ENCODE measurements at regions not wholly inside any gene's neighbourhood (a gene's known extent, or its start where the extent isn't known, plus 50 kb on each side); places are given as distances from the start of the nearest gene placed in this dataset.

GRCh38 chr18:78458356-78458755 lies 521.3 kb upstream of the SALL3 start:
- Histone ChIP-seq H3K4me2 (ENCODE audit: unreplicated experiment) (no peak overlapping the region), H3K9me3 (ENCODE audit: low read depth) (no peaks in the 10 kb centered on the region), H3K79me2 (ENCODE audit: insufficient read depth) (no peaks in the 10 kb centered on the region), H3F3A (ENCODE audit: insufficient read depth) (no peaks in the 10 kb centered on the region), H2AFZ (no peak overlapping the region), H3K4me3 (no peak overlapping the region), H4K20me1 (ENCODE audit: insufficient read depth) (no peaks in the 10 kb centered on the region), H3K27me3 (replicated peaks; ENCODE audit: insufficient read depth) (no peaks in the 10 kb centered on the region), H3K27ac (no peak overlapping the region), H3K36me3 (ENCODE audit: low read depth) (no peaks in the 10 kb centered on the region), H3K4me1 (ENCODE audit: insufficient read depth) (no peaks in the 10 kb centered on the region), H3K9me2 (ENCODE audit: insufficient read depth) (no peaks in the 10 kb centered on the region), H3K9ac (no peak overlapping the region)
- TF ChIP-seq EZH2 (IDR thresholded peaks at IDR 0.05; ENCODE audit: insufficient read depth, poor library complexity, severe bottlenecking) = no peak
- TF ChIP-seq EZH2phosphoT487 (IDR thresholded peaks at IDR 0.05; ENCODE audit: insufficient read depth, low read depth) = no peak
- 11 to 20% methylated on average over 4 of the region's 4 CpGs for WGBS, 2 experiments (ENCODE audit: low coverage in 1 of 2, low lambda C conversion rate in 2 of 2, missing lambda C conversion rate in 2 of 2)
- no peak for DNase-seq
- in situ Hi-C loops (cut with MboI) = no loop called here

DNA sequence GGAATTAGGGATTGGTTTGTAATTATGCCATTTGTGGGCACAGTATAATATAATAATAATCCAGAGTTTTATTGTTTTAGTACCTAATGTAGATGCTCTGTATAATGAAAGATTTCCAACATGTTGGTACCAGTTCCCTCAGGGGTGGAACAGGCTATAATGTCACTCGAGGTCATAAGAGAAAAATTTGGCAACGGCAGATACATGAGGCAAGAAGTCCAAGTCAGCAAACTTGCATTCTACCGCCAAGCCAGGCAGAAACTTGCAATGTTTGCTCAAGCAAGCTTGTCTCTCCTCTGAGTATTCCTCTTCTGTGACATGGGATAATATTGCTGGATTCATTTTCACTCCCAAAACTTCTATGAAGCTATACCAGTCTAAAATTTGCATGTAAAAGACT lies 520.0 kb upstream of the SALL3 start:
- H3K4me2 ChIP-seq (ENCODE audit: unreplicated experiment) = no peak overlapping the region
- no peak overlapping the region for H3K27ac ChIP-seq
- no peaks in the 10 kb centered on the region for H3K36me3 ChIP-seq (ENCODE audit: low read depth)
- H3K27me3 ChIP-seq (replicated peaks; ENCODE audit: insufficient read depth) = no peaks in the 10 kb centered on the region
- 12 to 15% methylated on average over 3 of the region's 3 CpGs for WGBS, 2 experiments (ENCODE audit: low coverage in 1 of 2, low lambda C conversion rate in 2 of 2, missing lambda C conversion rate in 2 of 2)
- H3K4me3 ChIP-seq = no peak overlapping the region
- no peaks in the 10 kb centered on the region for H3K9me3 ChIP-seq (ENCODE audit: low read depth)
- no peak for TF ChIP-seq EZH2 (IDR thresholded peaks at IDR 0.05; ENCODE audit: insufficient read depth, poor library complexity, severe bottlenecking)
- no peak for TF ChIP-seq EZH2phosphoT487 (IDR thresholded peaks at IDR 0.05; ENCODE audit: insufficient read depth, low read depth)
- H3K9me2 ChIP-seq (ENCODE audit: insufficient read depth) = no peaks in the 10 kb centered on the region
- H3F3A ChIP-seq (ENCODE audit: insufficient read depth) = no peaks in the 10 kb centered on the region
- no peak for DNase-seq
- no peaks in the 10 kb centered on the region for H3K4me1 ChIP-seq (ENCODE audit: insufficient read depth)
- H3K9ac ChIP-seq = no peak overlapping the region
- H2AFZ ChIP-seq = no peak overlapping the region
- in situ Hi-C loops (cut with MboI) = no loop called here
- no peaks in the 10 kb centered on the region for H3K79me2 ChIP-seq (ENCODE audit: insufficient read depth)
- H4K20me1 ChIP-seq (ENCODE audit: insufficient read depth) = no peaks in the 10 kb centered on the region

DNA sequence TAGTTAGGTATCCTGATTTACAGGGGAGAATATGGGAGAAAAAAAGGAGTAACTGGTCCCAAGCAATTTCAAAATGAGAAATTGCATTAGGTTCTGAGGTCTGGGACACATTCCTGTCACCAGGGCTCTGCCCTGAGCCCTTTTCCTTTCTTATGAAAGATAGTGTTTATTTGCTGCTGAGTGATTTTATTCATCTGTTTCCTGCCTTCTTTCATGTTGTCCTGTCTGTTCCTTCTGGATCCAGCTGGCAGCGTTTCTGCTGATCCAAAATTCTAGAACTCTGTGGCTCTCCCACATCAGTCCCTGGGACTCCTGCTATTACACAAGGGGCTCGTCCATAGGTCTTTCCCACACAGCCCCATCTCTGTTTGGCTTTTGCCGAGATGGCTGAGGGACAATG lies 519.1 kb upstream of the SALL3 start:
- H3K4me1 ChIP-seq (ENCODE audit: insufficient read depth) = no peaks in the 10 kb centered on the region
- TF ChIP-seq EZH2 (IDR thresholded peaks at IDR 0.05; ENCODE audit: insufficient read depth, poor library complexity, severe bottlenecking) = no peak
- TF ChIP-seq EZH2phosphoT487 (IDR thresholded peaks at IDR 0.05; ENCODE audit: insufficient read depth, low read depth) = no peak
- H3K27me3 ChIP-seq (replicated peaks; ENCODE audit: insufficient read depth) = no peaks in the 10 kb centered on the region
- no peak for DNase-seq
- H3K4me2 ChIP-seq (ENCODE audit: unreplicated experiment) = no peak overlapping the region
- no peaks in the 10 kb centered on the region for H4K20me1 ChIP-seq (ENCODE audit: insufficient read depth)
- no peaks in the 10 kb centered on the region for H3K36me3 ChIP-seq (ENCODE audit: low read depth)
- no peaks in the 10 kb centered on the region for H3K9me3 ChIP-seq (ENCODE audit: low read depth)
- no peak overlapping the region for H3K27ac ChIP-seq
- in situ Hi-C loops (cut with MboI) = no loop called here
- H3K9me2 ChIP-seq (ENCODE audit: insufficient read depth) = no peaks in the 10 kb centered on the region
- H3K4me3 ChIP-seq = no peak overlapping the region
- H3K9ac ChIP-seq = no peak overlapping the region
- H3K79me2 ChIP-seq (ENCODE audit: insufficient read depth) = no peaks in the 10 kb centered on the region
- 0 to 4% methylated on average over 3 of the region's 3 CpGs for WGBS, 2 experiments (ENCODE audit: low coverage in 1 of 2, low lambda C conversion rate in 2 of 2, missing lambda C conversion rate in 2 of 2)
- no peak overlapping the region for H2AFZ ChIP-seq
- H3F3A ChIP-seq (ENCODE audit: insufficient read depth) = no peaks in the 10 kb centered on the region

DNA sequence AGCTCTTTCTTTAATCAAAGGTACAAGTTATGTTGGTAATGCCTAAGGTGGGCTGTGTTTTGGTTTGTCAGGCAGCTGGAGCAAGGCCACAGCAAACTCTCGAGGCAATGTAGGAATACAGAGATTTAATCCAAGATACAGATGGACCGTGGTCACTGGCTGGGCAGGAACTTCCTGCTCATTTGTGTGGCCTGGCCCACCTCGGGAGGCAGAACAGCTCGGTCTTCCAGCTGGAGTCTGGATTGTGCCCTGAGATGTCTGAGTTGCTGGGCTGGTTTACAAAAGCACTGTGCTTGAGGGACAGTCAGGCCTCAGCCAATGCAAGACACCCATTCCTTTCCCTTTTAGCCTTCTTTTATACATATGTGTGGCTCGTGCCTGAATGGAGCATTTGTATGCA lies 506.1 kb upstream of the SALL3 start:
- no peaks in the 10 kb centered on the region for H3K79me2 ChIP-seq (ENCODE audit: insufficient read depth)

DNA sequence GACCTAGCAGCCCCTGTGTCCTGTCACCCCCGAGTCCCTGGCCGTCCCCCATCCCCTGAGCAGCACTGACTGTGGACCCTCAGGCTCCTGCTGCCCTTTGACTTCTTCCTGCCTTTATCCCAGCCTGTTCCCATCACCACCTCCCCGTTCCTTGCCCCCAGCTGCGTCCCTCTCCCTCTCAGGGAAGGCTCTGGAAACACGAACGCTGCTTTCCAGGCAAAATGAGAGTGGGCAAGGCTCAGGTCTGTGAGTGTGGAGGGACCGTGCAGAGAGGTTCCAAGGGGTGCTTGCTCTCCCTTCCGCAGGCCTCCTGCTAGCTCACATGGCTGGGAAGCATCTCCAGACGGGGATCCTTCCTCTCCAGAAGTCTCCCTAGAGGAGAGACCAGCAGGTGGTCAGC lies 501.8 kb upstream of the SALL3 start:
- no peak overlapping the region for H3K27ac ChIP-seq
- no peaks in the 10 kb centered on the region for H3K9me2 ChIP-seq (ENCODE audit: insufficient read depth)
- no peaks in the 10 kb centered on the region for H4K20me1 ChIP-seq (ENCODE audit: insufficient read depth)
- no peaks in the 10 kb centered on the region for H3K36me3 ChIP-seq (ENCODE audit: low read depth)
- H3K4me2 ChIP-seq (ENCODE audit: unreplicated experiment) = no peak overlapping the region
- H3K4me3 ChIP-seq = no peak overlapping the region
- WGBS, 2 experiments (ENCODE audit: low coverage in 1 of 2, low lambda C conversion rate in 2 of 2, missing lambda C conversion rate in 2 of 2) = 9 to 15% methylated on average over 8 to 9 of the region's 9 CpGs
- no peaks in the 10 kb centered on the region for H3K79me2 ChIP-seq (ENCODE audit: insufficient read depth)
- in situ Hi-C loops (cut with MboI) = no loop called here
- no peaks in the 10 kb centered on the region for H3K27me3 ChIP-seq (replicated peaks; ENCODE audit: insufficient read depth)
- H3K9ac ChIP-seq = no peak overlapping the region
- H2AFZ ChIP-seq = no peak overlapping the region
- H3K4me1 ChIP-seq (ENCODE audit: insufficient read depth) = no peaks in the 10 kb centered on the region
- TF ChIP-seq EZH2 (IDR thresholded peaks at IDR 0.05; ENCODE audit: insufficient read depth, poor library complexity, severe bottlenecking) = no peak
- TF ChIP-seq EZH2phosphoT487 (IDR thresholded peaks at IDR 0.05; ENCODE audit: insufficient read depth, low read depth) = no peak
- no peaks in the 10 kb centered on the region for H3F3A ChIP-seq (ENCODE audit: insufficient read depth)
- no peak for DNase-seq
- no peaks in the 10 kb centered on the region for H3K9me3 ChIP-seq (ENCODE audit: low read depth)

More for the DNA sequence above, 506.1 kb upstream of the SALL3 start:
- TF ChIP-seq EZH2phosphoT487 (IDR thresholded peaks at IDR 0.05; ENCODE audit: insufficient read depth, low read depth) (no peak), EZH2 (IDR thresholded peaks at IDR 0.05; ENCODE audit: insufficient read depth, poor library complexity, severe bottlenecking) (no peak)
- in situ Hi-C loops (cut with MboI) = no loop called here
- DNase-seq = no peak
- Histone ChIP-seq H3K36me3 (ENCODE audit: low read depth) (no peaks in the 10 kb centered on the region), H3F3A (ENCODE audit: insufficient read depth) (no peaks in the 10 kb centered on the region), H3K9me2 (ENCODE audit: insufficient read depth) (no peaks in the 10 kb centered on the region), H3K9me3 (ENCODE audit: low read depth) (no peaks in the 10 kb centered on the region), H2AFZ (no peak overlapping the region), H3K4me3 (no peak overlapping the region), H4K20me1 (ENCODE audit: insufficient read depth) (no peaks in the 10 kb centered on the region), H3K4me2 (ENCODE audit: unreplicated experiment) (no peak overlapping the region), H3K9ac (no peak overlapping the region), H3K4me1 (ENCODE audit: insufficient read depth) (no peaks in the 10 kb centered on the region), H3K27me3 (replicated peaks; ENCODE audit: insufficient read depth) (no peaks in the 10 kb centered on the region), H3K27ac (no peak overlapping the region)
- WGBS, 2 experiments (ENCODE audit: low coverage in 1 of 2, low lambda C conversion rate in 2 of 2, missing lambda C conversion rate in 2 of 2) = 25 to 40% methylated on average over 5 of the region's 5 CpGs
